ENCODE measurements at regions not wholly inside any gene's neighbourhood (a gene's known extent, or its start where the extent isn't known, plus 50 kb on each side); places are given as distances from the start of the nearest gene placed in this dataset.
A peak's percentile ranks its signal among the peaks of the same experiment; 100 is the strongest.

DNA sequence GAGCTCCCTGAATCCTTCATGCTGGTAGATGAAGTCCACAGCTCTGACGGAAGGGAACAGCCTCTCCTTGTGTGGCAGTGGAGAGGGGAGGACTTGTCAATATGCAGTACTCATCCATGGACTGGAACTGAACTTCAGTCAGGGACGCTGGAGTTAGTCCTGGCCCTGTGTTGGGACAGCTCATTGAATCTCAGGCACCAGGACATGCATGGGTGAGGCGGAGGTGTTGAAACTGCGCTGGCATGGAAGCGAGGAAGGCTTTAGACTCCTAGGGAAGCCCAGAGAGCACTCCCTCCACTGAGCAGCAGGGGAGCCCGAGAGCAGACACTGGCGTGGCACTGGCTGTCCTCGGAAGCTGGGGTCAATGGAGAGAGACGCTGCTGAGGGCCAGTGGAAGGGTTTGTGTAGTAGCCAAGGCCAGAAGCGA, 161.3 kb upstream of the GGTLC1 start:
- intact Hi-C loops (cut with micrococcal nuclease) (no loop called here), in situ Hi-C loops (cut with MboI) (loop anchor here (25.0 kb wide), 1 partner anchor 762 kb away; no protein-coding TSS in a partner anchor)
- ChIA-PET POLR2A (no interaction called here), CTCF (ENCODE audit: low intra/inter-chr PET ratio) (no interaction called here)
- Histone ChIP-seq H3K9me1 (ENCODE audit: control insufficient read depth, insufficient read depth, low read length) (no peaks in the 10 kb centered on the region), H2AFZ (ENCODE audit: low read depth, low read length) (no peak overlapping the region), H3K27me3 (ENCODE audit: control insufficient read depth in 2 of 2, insufficient read depth in 2 of 2, low read length in 2 of 2) (no peaks in the 10 kb centered on the region), H3K4me1 (replicated peaks in 1 of 2; ENCODE audit: control insufficient read depth in 2 of 2, insufficient read depth in 2 of 2, low read length in 2 of 2) (no peaks in the 10 kb centered on the region), H3K79me2 (ENCODE audit: control insufficient read depth, insufficient read depth, low read length) (no peaks in the 10 kb centered on the region), H3K9ac (ENCODE audit: insufficient read depth in 1 of 2, low read depth in 2 of 2, low read length in 2 of 2) (no peak overlapping the region), H3K4me3 (no peak overlapping the region), H4K20me1 (replicated peaks; ENCODE audit: control insufficient read depth, insufficient read depth, low read length) (no peaks in the 10 kb centered on the region; the same call in 1 of the 2 replicates), H3K36me3 (ENCODE audit: control insufficient read depth, insufficient read depth, low read length) (no peaks in the 10 kb centered on the region), H3K9me3 (replicated peaks; ENCODE audit: control insufficient read depth, insufficient read depth, low read depth, low read length) (no peaks in the 10 kb centered on the region), H3K27ac (ENCODE audit: extremely low read depth, low read depth, low read length) (no peak overlapping the region), H3K4me2 (ENCODE audit: insufficient read depth, low read length) (no peak overlapping the region)
- 0% methylated on average over 3 of the region's 10 CpGs for WGBS (ENCODE audit: insufficient coverage, low coverage, missing lambda C conversion rate)
- ATAC-seq (peak; percentile 98), FAIRE-seq (peak; percentile 29), DNase-seq (ENCODE audit: extremely low read depth in 1 of 4, low spot score in 3 of 4) (peak; percentile 31 to 47 (median 38))
- no TSS peak for BruUV-seq (replicated peaks)
- no peak for TF ChIP-seq PRDM10 (IDR thresholded peaks at IDR 0.05; ENCODE audit: partially characterized antibody)
- TF ChIP-seq HNRNPUL1 (IDR thresholded peaks at IDR 0.05; ENCODE audit: low read length) = no peak
- peak; percentile 40 to 60 (median 43); a peak in 5 of 6 replicates for TF ChIP-seq CTCF (IDR thresholded peaks at IDR 0.05 in 2 of 3, conservative IDR thresholded peaks at IDR 0.05 in 1 of 3; ENCODE audit: insufficient read depth in 2 of 3, low read depth in 1 of 3, low read length in 3 of 3)
- no peak for TF ChIP-seq SRSF3 (IDR thresholded peaks at IDR 0.05; ENCODE audit: insufficient read depth, low read length)

Data from K562 (cell line).